ENCODE measurements at regions not wholly inside any gene's neighbourhood (a gene's known extent, or its start where the extent isn't known, plus 50 kb on each side); places are given as distances from the start of the nearest gene placed in this dataset.
"Not testable (repeated sequence)": the region's sequence is repeated elsewhere in the genome, so short reads cannot be mapped to it uniquely, and the experiment has no call there.

- no peak for DNase-seq
- no peaks in the 10 kb centered on the region for H3K9me3 ChIP-seq
- H3K4me3 ChIP-seq: no peak overlapping the region
- H3K36me3 ChIP-seq: no peaks in the 10 kb centered on the region
- peaks cover 2% of the 10 kb centered on the region for H3K4me1 ChIP-seq (ENCODE audit: insufficient read depth)
- intact Hi-C loops (cut with DNase I): no loop called here
- TF ChIP-seq EP300 (IDR thresholded peaks at IDR 0.05): no peak
- no peak for TF ChIP-seq CTCF (IDR thresholded peaks at IDR 0.05)
- TF ChIP-seq POLR2A (IDR thresholded peaks at IDR 0.05): no peak
- H3K27me3 ChIP-seq: no peaks in the 10 kb centered on the region
- 88 to 94% (median 92%) methylated on average over 3 of the region's 3 CpGs for WGBS, 3 donors
- H3K27ac ChIP-seq: no peak overlapping the region
Measured at GRCh38 chr6:121597654-121598053, 162.2 kb downstream of the GJA1 start.

- H3K27me3 ChIP-seq; H3K9me3 ChIP-seq; H3K4me1 ChIP-seq (ENCODE audit: insufficient read depth); intact Hi-C loops (cut with DNase I); H3K27ac ChIP-seq; H3K4me3 ChIP-seq; DNase-seq; H3K36me3 ChIP-seq: not testable (repeated sequence)
- 94 to 98% (median 94%) methylated on average over 6 of the region's 6 CpGs for WGBS, 3 donors
Measured at GRCh38 chr6:121599331-121599730, 163.9 kb downstream of the GJA1 start.

GRCh38 chr6:121600389-121601168, 165.1 kb downstream of the GJA1 start:
- H3K4me3 ChIP-seq: no peak overlapping the region
- DNase-seq: no peak
- no peaks in the 10 kb centered on the region for H3K4me1 ChIP-seq (ENCODE audit: insufficient read depth)
- H3K27ac ChIP-seq: no peak overlapping the region
- H3K9me3 ChIP-seq: no peaks in the 10 kb centered on the region
- TF ChIP-seq POLR2A (IDR thresholded peaks at IDR 0.05) (no peak), CTCF (IDR thresholded peaks at IDR 0.05) (no peak), EP300 (IDR thresholded peaks at IDR 0.05) (no peak)
- H3K27me3 ChIP-seq: no peaks in the 10 kb centered on the region
- 35 to 47% (median 40%) methylated on average over 6 of the region's 6 CpGs for WGBS, 3 donors
- intact Hi-C loops (cut with DNase I): no loop called here
- H3K36me3 ChIP-seq: no peaks in the 10 kb centered on the region

- no peak for TF ChIP-seq POLR2A (IDR thresholded peaks at IDR 0.05)
- TF ChIP-seq CTCF (IDR thresholded peaks at IDR 0.05): no peak
- no peak for TF ChIP-seq EP300 (IDR thresholded peaks at IDR 0.05)
- 86 to 92% (median 87%) methylated on average over 4 of the region's 4 CpGs for WGBS, 3 donors
- H3K27me3 ChIP-seq: no peaks in the 10 kb centered on the region
- no peak overlapping the region for H3K27ac ChIP-seq
- no peaks in the 10 kb centered on the region for H3K36me3 ChIP-seq
- no peaks in the 10 kb centered on the region for H3K4me1 ChIP-seq (ENCODE audit: insufficient read depth)
- DNase-seq: no peak
- intact Hi-C loops (cut with DNase I): no loop called here
- H3K4me3 ChIP-seq: no peak overlapping the region
- no peaks in the 10 kb centered on the region for H3K9me3 ChIP-seq
Measured at GRCh38 chr6:121603486-121603885, 168.0 kb downstream of the GJA1 start.

- Histone ChIP-seq H3K36me3 (no peaks in the 10 kb centered on the region), H3K4me1 (ENCODE audit: insufficient read depth) (no peaks in the 10 kb centered on the region), H3K4me3 (no peak overlapping the region), H3K27ac (no peak overlapping the region), H3K27me3 (no peaks in the 10 kb centered on the region), H3K9me3 (no peaks in the 10 kb centered on the region)
- 87 to 91% (median 90%) methylated on average over 2 of the region's 2 CpGs for WGBS, 3 donors
- DNase-seq: no peak
- no peak for TF ChIP-seq CTCF (IDR thresholded peaks at IDR 0.05)
- no peak for TF ChIP-seq POLR2A (IDR thresholded peaks at IDR 0.05)
- TF ChIP-seq EP300 (IDR thresholded peaks at IDR 0.05): no peak
- intact Hi-C loops (cut with DNase I): no loop called here
Measured at GRCh38 chr6:121607721-121608120, 172.3 kb downstream of the GJA1 start.

Measured in ovary (tissue), 7 donors.